ENCODE measurements at regions not wholly inside any gene's neighbourhood (a gene's known extent, or its start where the extent isn't known, plus 50 kb on each side); places are given as distances from the start of the nearest gene placed in this dataset.
A peak's percentile ranks its signal among the peaks of the same experiment; 100 is the strongest.

- Histone ChIP-seq H3K4me3 (no peak overlapping the region), H3K27me3 (no peaks in the 10 kb centered on the region), H3K4me1 (ENCODE audit: low read depth) (no peaks in the 10 kb centered on the region), H3K36me3 (no peaks in the 10 kb centered on the region), H3K27ac (no peak overlapping the region), H3K9me3 (ENCODE audit: low read depth) (no peaks in the 10 kb centered on the region)
- no peak for DNase-seq (ENCODE audit: low read depth in 1 of 2, low spot score in 1 of 2)
- TF ChIP-seq CTCF (IDR thresholded peaks at IDR 0.05; ENCODE audit: low read depth, low read length) = no peak
Measured at GRCh38 chr13:100962585-100962984, 288.0 kb upstream of the TMTC4 start.

GRCh38 chr13:100961186-100961585, 286.6 kb upstream of the TMTC4 start:
- TF ChIP-seq CTCF (IDR thresholded peaks at IDR 0.05; ENCODE audit: low read depth, low read length) = no peak
- Histone ChIP-seq H3K27ac (no peak overlapping the region), H3K36me3 (no peaks in the 10 kb centered on the region), H3K9me3 (ENCODE audit: low read depth) (no peaks in the 10 kb centered on the region), H3K27me3 (no peaks in the 10 kb centered on the region), H3K4me1 (ENCODE audit: low read depth) (no peaks in the 10 kb centered on the region), H3K4me3 (no peak overlapping the region)
- DNase-seq (ENCODE audit: low read depth in 1 of 2, low spot score in 1 of 2) = no peak

GRCh38 chr13:100958831-100959230, 284.2 kb upstream of the TMTC4 start:
- Histone ChIP-seq H3K9me3 (ENCODE audit: low read depth) (no peaks in the 10 kb centered on the region), H3K27me3 (no peaks in the 10 kb centered on the region), H3K27ac (no peak overlapping the region), H3K4me1 (ENCODE audit: low read depth) (no peaks in the 10 kb centered on the region), H3K36me3 (no peaks in the 10 kb centered on the region), H3K4me3 (no peak overlapping the region)
- DNase-seq (ENCODE audit: low read depth in 1 of 2, low spot score in 1 of 2) = no peak
- no peak for TF ChIP-seq CTCF (IDR thresholded peaks at IDR 0.05; ENCODE audit: low read depth, low read length)

GRCh38 chr13:100957741-100958140, 283.1 kb upstream of the TMTC4 start:
- no peaks in the 10 kb centered on the region for H3K4me1 ChIP-seq (ENCODE audit: low read depth)
- no peak for TF ChIP-seq CTCF (IDR thresholded peaks at IDR 0.05; ENCODE audit: low read depth, low read length)
- no peak overlapping the region for H3K4me3 ChIP-seq
- H3K27ac ChIP-seq = no peak overlapping the region
- no peaks in the 10 kb centered on the region for H3K27me3 ChIP-seq
- no peak for DNase-seq (ENCODE audit: low read depth in 1 of 2, low spot score in 1 of 2)
- no peaks in the 10 kb centered on the region for H3K9me3 ChIP-seq (ENCODE audit: low read depth)
- H3K36me3 ChIP-seq = no peaks in the 10 kb centered on the region

GRCh38 chr13:100954430-100955305, 280.1 kb upstream of the TMTC4 start:
- TF ChIP-seq CTCF (IDR thresholded peaks at IDR 0.05; ENCODE audit: low read depth, low read length) = no peak
- H3K27ac ChIP-seq = no peak overlapping the region
- no peaks in the 10 kb centered on the region for H3K9me3 ChIP-seq (ENCODE audit: low read depth)
- H3K27me3 ChIP-seq = no peaks in the 10 kb centered on the region
- peak in 1 of 2 donors; percentile 61 for DNase-seq (ENCODE audit: low read depth in 1 of 2, low spot score in 1 of 2)
- no peak overlapping the region for H3K4me3 ChIP-seq
- no peaks in the 10 kb centered on the region for H3K4me1 ChIP-seq (ENCODE audit: low read depth)
- H3K36me3 ChIP-seq = no peaks in the 10 kb centered on the region
